Naive thymus-derived CD4-positive, alpha-beta T cell (primary cell): ENCODE measurements at regions not wholly inside any gene's neighbourhood (a gene's known extent, or its start where the extent isn't known, plus 50 kb on each side); places are given as distances from the start of the nearest gene placed in this dataset.
A peak's percentile ranks its signal among the peaks of the same experiment; 100 is the strongest.

Experiments used
- ATAC-seq: fragments of 150-1000 bp; cut with Tn5 transposase; 2 replicates; pipeline ENCODE4 v1.10.0; 2021; ENCODE audit warnings: mild to moderate bottlenecking, moderate library complexity
- CTCF ChIA-PET: fragments of 350-600 bp; sonication (Branson Sonifier 250); formaldehyde crosslinking; loops from one replicate; lab custom pipeline; 2021; ENCODE audit warnings: antibody characterized with exemption; lab: Charles Lee
- POLR2A ChIA-PET: fragments of 350-600 bp; sonication (Branson Sonifier 250); formaldehyde crosslinking; loops from one replicate; lab custom pipeline; 2021; ENCODE audit warnings: antibody characterized with exemption, inconsistent platforms; lab: Charles Lee
- DNase-seq, 9 donors: peaks; one replicate each; pipeline versions ENCODE4 v3.0.0 to v3.0.0-alpha.2; 2020 to 2022; ENCODE audit warnings: mixed read lengths in 1 of 9
- H3K27ac ChIP-seq: one replicate; pipeline ENCODE4 v1.7.0; 2013; ENCODE audit warnings: mild to moderate bottlenecking, low read depth, low read length, moderate library complexity
- H3K27me3 ChIP-seq, 2 donors: one replicate each; pipeline ENCODE4 v1.7.0; 2013; ENCODE audit warnings: low read length in 2 of 2, mild to moderate bottlenecking in 2 of 2, moderate library complexity in 2 of 2; ENCODE audit not compliant: control insufficient read depth in 2 of 2, insufficient read depth in 2 of 2
- H3K36me3 ChIP-seq, 3 experiments: 1 replicate in 2 of 3; 2 replicates in 1 of 3; pipeline ENCODE4 v1.7.0; 2013; ENCODE audit warnings: low read length in 3 of 3, mild to moderate bottlenecking in 3 of 3, moderate library complexity in 1 of 3; ENCODE audit not compliant: insufficient read depth in 3 of 3, control insufficient read depth in 2 of 3
- H3K4me1 ChIP-seq, 2 donors: one replicate each; pipeline ENCODE4 v1.7.0; 2013; ENCODE audit warnings: low read length in 2 of 2, mild to moderate bottlenecking in 2 of 2, moderate library complexity in 1 of 2; ENCODE audit not compliant: control insufficient read depth in 2 of 2, insufficient read depth in 2 of 2
- H3K4me3 ChIP-seq: 2 replicates; pipeline ENCODE4 v1.7.0; 2013; ENCODE audit warnings: mild to moderate bottlenecking, low read length
- H3K9me3 ChIP-seq, 3 experiments: 1 replicate in 2 of 3; 2 replicates in 1 of 3; pipeline ENCODE4 v1.7.0; 2013; ENCODE audit warnings: low read length in 3 of 3; ENCODE audit not compliant: control insufficient read depth in 2 of 3
- H3K27ac Mint-ChIP-seq, 9 donors: one replicate each; pipeline ENCODE4 v1.8.0; 2020 to 2022; ENCODE audit warnings: mixed read lengths in 9 of 9, mild to moderate bottlenecking in 8 of 9, moderate library complexity in 5 of 9, inconsistent platforms in 2 of 9
- H3K27me3 Mint-ChIP-seq, 5 donors: one replicate each; pipeline ENCODE4 v1.8.0; 2021 to 2022; ENCODE audit warnings: mixed read lengths in 5 of 5, mild to moderate bottlenecking in 1 of 5
- H3K36me3 Mint-ChIP-seq, 5 donors: one replicate each; pipeline ENCODE4 v1.8.0; 2020 to 2022; ENCODE audit warnings: mixed read lengths in 5 of 5, mild to moderate bottlenecking in 3 of 5, inconsistent platforms in 1 of 5
- H3K4me1 Mint-ChIP-seq, 7 donors: one replicate each; pipeline ENCODE4 v1.8.0; 2020 to 2022; ENCODE audit warnings: mixed read lengths in 7 of 7, mild to moderate bottlenecking in 3 of 7, inconsistent platforms in 1 of 7
- H3K4me3 Mint-ChIP-seq, 10 donors: one replicate each; pipeline ENCODE4 v1.8.0; 2020 to 2022; ENCODE audit warnings: mild to moderate bottlenecking in 10 of 10, mixed read lengths in 10 of 10, moderate library complexity in 6 of 10, inconsistent platforms in 2 of 10
- H3K9me3 Mint-ChIP-seq, 11 donors: one replicate each; pipeline ENCODE4 v1.8.0; 2020 to 2022; ENCODE audit warnings: mixed read lengths in 11 of 11, mild to moderate bottlenecking in 4 of 11, inconsistent platforms in 1 of 11, moderate library complexity in 1 of 11
- intact Hi-C, 2 donors: fragments of 100-400 bp; cut with micrococcal nuclease; formaldehyde crosslinking; loops; one replicate each; pipeline ENCODE4 v1.15.1; 2023

DNA sequence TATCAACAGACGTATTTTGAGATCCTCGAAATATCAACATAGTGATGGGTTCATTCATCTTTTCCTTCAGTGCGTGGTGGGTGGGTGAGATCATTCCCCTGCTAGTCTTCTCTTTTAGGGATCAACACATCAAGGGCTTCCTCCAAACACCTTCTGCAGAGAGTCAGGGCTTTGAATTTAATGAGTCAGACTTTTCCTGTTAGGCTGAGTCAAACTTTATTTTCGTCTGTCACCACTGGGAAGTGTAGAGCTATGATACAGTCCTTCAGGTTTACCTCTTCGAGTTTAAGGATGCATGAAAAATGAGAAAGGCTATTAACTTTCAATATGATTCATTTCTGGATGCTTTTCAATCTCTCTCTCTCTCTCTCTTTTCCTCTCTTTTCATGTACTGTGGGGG lies 189.1 kb downstream of the BMP2 start:
- no peaks in the 10 kb centered on the region for H3K36me3 ChIP-seq
- intact Hi-C loops, result no loop called here
- CTCF ChIA-PET, result no interaction called here
- H3K27ac ChIP-seq, result no peak overlapping the region
- H3K27ac Mint-ChIP-seq, result no peak overlapping the region
- no peaks in the 10 kb centered on the region for H3K36me3 Mint-ChIP-seq
- POLR2A ChIA-PET, result no interaction called here
- no peak for DNase-seq
- H3K4me1 Mint-ChIP-seq, result no peaks in the 10 kb centered on the region
- no peaks in the 10 kb centered on the region for H3K9me3 ChIP-seq
- H3K4me1 ChIP-seq, result no peaks in the 10 kb centered on the region
- no peaks in the 10 kb centered on the region for H3K27me3 Mint-ChIP-seq
- ATAC-seq, result peak; percentile 26
- peaks cover 3 to 27% (median 5%) of the 10 kb centered on the region in 11 donors for H3K9me3 Mint-ChIP-seq
- H3K4me3 Mint-ChIP-seq, result no peak overlapping the region
- no peak overlapping the region for H3K4me3 ChIP-seq
- H3K27me3 ChIP-seq, result no peaks in the 10 kb centered on the region

GRCh38 chr20:6959900-6960312 lies 192.4 kb downstream of the BMP2 start:
- DNase-seq, result no peak
- H3K27me3 Mint-ChIP-seq, result no peaks in the 10 kb centered on the region
- no peaks in the 10 kb centered on the region for H3K9me3 ChIP-seq
- H3K4me1 ChIP-seq, result no peaks in the 10 kb centered on the region
- no peaks in the 10 kb centered on the region for H3K4me1 Mint-ChIP-seq
- CTCF ChIA-PET, result no interaction called here
- H3K27ac ChIP-seq, result no peak overlapping the region
- intact Hi-C loops, result no loop called here
- peaks cover 0 to 19% (median 6%) of the 10 kb centered on the region in 11 donors for H3K9me3 Mint-ChIP-seq
- H3K27me3 ChIP-seq, result no peaks in the 10 kb centered on the region
- H3K36me3 ChIP-seq, result no peaks in the 10 kb centered on the region
- H3K4me3 Mint-ChIP-seq, result no peak overlapping the region
- no peak for ATAC-seq
- POLR2A ChIA-PET, result no interaction called here
- no peak overlapping the region for H3K27ac Mint-ChIP-seq
- H3K4me3 ChIP-seq, result no peak overlapping the region
- H3K36me3 Mint-ChIP-seq, result peaks cover 0 to 3% (median 0%) of the 10 kb centered on the region in 5 donors

GRCh38 chr20:6966721-6967120 lies 199.2 kb downstream of the BMP2 start:
- intact Hi-C loops, result no loop called here
- H3K9me3 Mint-ChIP-seq, result peaks cover 0 to 18% (median 5%) of the 10 kb centered on the region in 11 donors
- Histone ChIP-seq H3K27me3 (no peaks in the 10 kb centered on the region), H3K4me3 (no peak overlapping the region), H3K9me3 (no peaks in the 10 kb centered on the region), H3K36me3 (no peaks in the 10 kb centered on the region), H3K4me1 (no peaks in the 10 kb centered on the region), H3K27ac (no peak overlapping the region)
- no peak for DNase-seq
- ChIA-PET POLR2A (no interaction called here), CTCF (no interaction called here)
- no peaks in the 10 kb centered on the region for H3K27me3 Mint-ChIP-seq
- H3K36me3 Mint-ChIP-seq, result peaks cover 0 to 3% (median 0%) of the 10 kb centered on the region in 5 donors
- ATAC-seq, result no peak
- no peak overlapping the region for H3K27ac Mint-ChIP-seq
- H3K4me3 Mint-ChIP-seq, result no peak overlapping the region
- H3K4me1 Mint-ChIP-seq, result no peaks in the 10 kb centered on the region

GRCh38 chr20:6974838-6975237 lies 207.4 kb downstream of the BMP2 start:
- H3K27me3 Mint-ChIP-seq, result no peaks in the 10 kb centered on the region
- H3K27me3 ChIP-seq, result no peaks in the 10 kb centered on the region
- H3K9me3 ChIP-seq, result no peaks in the 10 kb centered on the region
- CTCF ChIA-PET, result no interaction called here
- H3K9me3 Mint-ChIP-seq, result peaks cover 0 to 8% (median 4%) of the 10 kb centered on the region in 11 donors
- ATAC-seq, result no peak
- no peak for DNase-seq
- H3K36me3 ChIP-seq, result no peaks in the 10 kb centered on the region
- POLR2A ChIA-PET, result no interaction called here
- intact Hi-C loops, result no loop called here
- H3K4me1 ChIP-seq, result no peaks in the 10 kb centered on the region
- H3K27ac Mint-ChIP-seq, result no peak overlapping the region
- no peak overlapping the region for H3K4me3 ChIP-seq
- H3K36me3 Mint-ChIP-seq, result no peaks in the 10 kb centered on the region
- H3K4me1 Mint-ChIP-seq, result no peaks in the 10 kb centered on the region
- no peak overlapping the region for H3K4me3 Mint-ChIP-seq
- no peak overlapping the region for H3K27ac ChIP-seq

- Mint-ChIP-seq H3K4me1 (no peaks in the 10 kb centered on the region), H3K9me3 (peaks cover 0 to 8% (median 4%) of the 10 kb centered on the region in 11 donors), H3K36me3 (no peaks in the 10 kb centered on the region), H3K4me3 (no peak overlapping the region), H3K27ac (no peak overlapping the region), H3K27me3 (no peaks in the 10 kb centered on the region)
- POLR2A ChIA-PET, result no interaction called here
- DNase-seq (no peak), ATAC-seq (no peak)
- H3K36me3 ChIP-seq, result no peaks in the 10 kb centered on the region
- H3K27me3 ChIP-seq, result no peaks in the 10 kb centered on the region
- H3K4me3 ChIP-seq, result no peak overlapping the region
- no peaks in the 10 kb centered on the region for H3K4me1 ChIP-seq
- CTCF ChIA-PET, result no interaction called here
- no peaks in the 10 kb centered on the region for H3K9me3 ChIP-seq
- H3K27ac ChIP-seq, result no peak overlapping the region
- intact Hi-C loops, result no loop called here
Measured at GRCh38 chr20:6975311-6975710, 207.8 kb downstream of the BMP2 start.

DNA sequence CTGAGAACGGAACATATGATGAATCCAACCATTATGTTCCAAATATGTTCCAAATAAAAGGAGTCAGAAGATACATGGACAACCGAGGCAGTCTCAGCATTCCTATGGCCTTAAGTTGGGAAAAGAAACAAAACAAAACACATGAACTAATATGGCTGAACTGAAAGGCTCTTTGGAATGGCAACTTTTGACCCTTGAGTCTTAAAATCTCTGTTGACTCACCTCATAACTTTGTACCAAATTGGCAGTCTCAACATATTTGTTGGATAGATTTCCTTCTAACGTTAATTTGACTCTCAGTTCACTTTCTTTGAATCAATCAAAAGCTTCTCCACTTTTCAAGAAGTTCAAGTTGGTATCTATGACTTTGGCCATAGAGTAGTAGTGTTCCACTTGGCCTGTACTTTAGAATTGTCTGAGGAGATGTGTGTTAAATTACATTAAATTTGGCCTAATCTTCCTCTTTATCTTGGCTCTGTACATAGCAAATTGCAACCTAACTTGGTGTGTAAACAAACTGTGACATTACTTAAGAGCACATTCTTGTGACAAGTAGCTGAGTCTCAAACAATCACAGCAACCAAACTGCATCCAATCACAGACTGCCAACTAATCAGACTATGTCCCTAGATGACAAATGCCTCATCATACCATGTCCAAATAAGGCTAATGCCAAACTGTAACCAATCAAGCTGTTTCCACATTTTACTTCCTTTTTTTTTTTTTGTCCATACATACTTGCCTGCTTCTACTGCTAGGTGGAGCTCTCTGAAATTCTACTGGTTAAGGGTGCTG lies 208.8 kb downstream of the BMP2 start:
- Histone ChIP-seq H3K4me1 (no peaks in the 10 kb centered on the region), H3K36me3 (no peaks in the 10 kb centered on the region), H3K4me3 (no peak overlapping the region), H3K27me3 (no peaks in the 10 kb centered on the region), H3K27ac (no peak overlapping the region), H3K9me3 (no peaks in the 10 kb centered on the region)
- intact Hi-C loops, result no loop called here
- ATAC-seq (peak; percentile 46), DNase-seq (no peak)
- Mint-ChIP-seq H3K27me3 (no peaks in the 10 kb centered on the region), H3K4me3 (no peak overlapping the region), H3K4me1 (no peaks in the 10 kb centered on the region), H3K27ac (no peak overlapping the region), H3K9me3 (peaks cover 0 to 8% (median 4%) of the 10 kb centered on the region in 11 donors), H3K36me3 (no peaks in the 10 kb centered on the region)
- POLR2A ChIA-PET, result no interaction called here
- CTCF ChIA-PET, result no interaction called here

DNA sequence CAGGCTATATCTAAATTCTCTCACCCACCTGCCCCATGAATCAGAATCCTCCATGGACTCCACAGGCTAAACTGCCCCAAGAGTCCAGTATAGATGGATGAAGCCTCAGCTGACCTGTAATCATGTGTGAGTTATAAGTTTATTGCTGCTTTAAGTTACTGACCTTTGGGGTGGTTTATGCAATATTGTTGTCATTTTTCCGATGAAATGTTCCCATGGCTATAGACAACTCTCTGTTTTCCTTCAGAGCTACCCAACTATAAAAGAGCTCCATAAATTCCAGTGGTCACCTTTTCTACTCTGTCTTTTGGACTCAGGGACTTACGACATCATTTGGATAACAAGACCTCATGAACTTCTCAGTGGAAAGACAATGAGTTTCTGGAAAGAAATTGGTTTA lies 212.1 kb downstream of the BMP2 start:
- no peak overlapping the region for H3K4me3 Mint-ChIP-seq
- Histone ChIP-seq H3K27me3 (no peaks in the 10 kb centered on the region), H3K9me3 (no peaks in the 10 kb centered on the region), H3K4me1 (no peaks in the 10 kb centered on the region), H3K36me3 (no peaks in the 10 kb centered on the region), H3K27ac (no peak overlapping the region), H3K4me3 (no peak overlapping the region)
- ChIA-PET CTCF (no interaction called here), POLR2A (no interaction called here)
- intact Hi-C loops, result no loop called here
- H3K9me3 Mint-ChIP-seq, result peaks cover 0 to 8% (median 4%) of the 10 kb centered on the region in 11 donors
- DNase-seq (no peak), ATAC-seq (no peak)
- no peak overlapping the region for H3K27ac Mint-ChIP-seq
- H3K27me3 Mint-ChIP-seq, result no peaks in the 10 kb centered on the region
- no peaks in the 10 kb centered on the region for H3K4me1 Mint-ChIP-seq
- no peaks in the 10 kb centered on the region for H3K36me3 Mint-ChIP-seq
